Activated CD8-positive, alpha-beta T cell treated with anti-CD3 and anti-CD28 coated beads for 36 hours (primary cell): ENCODE measurements at regions not wholly inside any gene's neighbourhood (a gene's known extent, or its start where the extent isn't known, plus 50 kb on each side); places are given as distances from the start of the nearest gene placed in this dataset.

Experiments used
- ATAC-seq: fragments of 200-7000 bp; cut with Tn5 transposase; one replicate; pipeline ENCODE4 v1.10.0; 2021; ENCODE audit warnings: mild to moderate bottlenecking, moderate library complexity
- CTCF ChIA-PET: fragments of 350-600 bp; sonication (Branson Sonifier 250); formaldehyde crosslinking; loops from one replicate; lab custom pipeline; 2021; ENCODE audit warnings: antibody characterized with exemption; lab: Charles Lee
- POLR2A ChIA-PET: fragments of 350-600 bp; sonication (Branson Sonifier 250); formaldehyde crosslinking; loops from one replicate; lab custom pipeline; 2021; ENCODE audit warnings: antibody characterized with exemption; lab: Charles Lee
- DNase-seq: peaks from one replicate; pipeline ENCODE4 v3.0.0-alpha.2; 2020
- H3K27ac Mint-ChIP-seq: one replicate; pipeline ENCODE4 v1.8.0; 2021; ENCODE audit warnings: mild to moderate bottlenecking, mixed read lengths
- H3K27me3 Mint-ChIP-seq: one replicate; pipeline ENCODE4 v1.8.0; 2021; ENCODE audit warnings: mixed read lengths
- H3K36me3 Mint-ChIP-seq: one replicate; pipeline ENCODE4 v1.8.0; 2021; ENCODE audit warnings: low read depth, mixed read lengths
- H3K4me1 Mint-ChIP-seq: one replicate; pipeline ENCODE4 v1.8.0; 2021; ENCODE audit warnings: low read depth, mixed read lengths
- H3K4me3 Mint-ChIP-seq: one replicate; pipeline ENCODE4 v1.8.0; 2021; ENCODE audit warnings: mild to moderate bottlenecking, moderate library complexity, mixed read lengths
- H3K9me3 Mint-ChIP-seq: one replicate; pipeline ENCODE4 v1.8.0; 2021; ENCODE audit warnings: mixed read lengths
- intact Hi-C: fragments of 100-400 bp; cut with micrococcal nuclease; formaldehyde crosslinking; loops from one replicate; pipeline ENCODE4 v1.10.0; 2022
- TF ChIP-seq, protein P1 (sequence below): fragments of 200-600 bp; IDR thresholded peaks from one replicate; pipeline ENCODE4 v1.8.0; 2022; ENCODE audit warnings: antibody characterized with exemption, mild to moderate bottlenecking

GRCh38 chr13:62434081-62434480 lies 1018.4 kb upstream of the PCDH20 start:
- no peaks in the 10 kb centered on the region for H3K36me3 Mint-ChIP-seq
- H3K27ac Mint-ChIP-seq, result no peak overlapping the region
- TF ChIP-seq, protein P1, sequence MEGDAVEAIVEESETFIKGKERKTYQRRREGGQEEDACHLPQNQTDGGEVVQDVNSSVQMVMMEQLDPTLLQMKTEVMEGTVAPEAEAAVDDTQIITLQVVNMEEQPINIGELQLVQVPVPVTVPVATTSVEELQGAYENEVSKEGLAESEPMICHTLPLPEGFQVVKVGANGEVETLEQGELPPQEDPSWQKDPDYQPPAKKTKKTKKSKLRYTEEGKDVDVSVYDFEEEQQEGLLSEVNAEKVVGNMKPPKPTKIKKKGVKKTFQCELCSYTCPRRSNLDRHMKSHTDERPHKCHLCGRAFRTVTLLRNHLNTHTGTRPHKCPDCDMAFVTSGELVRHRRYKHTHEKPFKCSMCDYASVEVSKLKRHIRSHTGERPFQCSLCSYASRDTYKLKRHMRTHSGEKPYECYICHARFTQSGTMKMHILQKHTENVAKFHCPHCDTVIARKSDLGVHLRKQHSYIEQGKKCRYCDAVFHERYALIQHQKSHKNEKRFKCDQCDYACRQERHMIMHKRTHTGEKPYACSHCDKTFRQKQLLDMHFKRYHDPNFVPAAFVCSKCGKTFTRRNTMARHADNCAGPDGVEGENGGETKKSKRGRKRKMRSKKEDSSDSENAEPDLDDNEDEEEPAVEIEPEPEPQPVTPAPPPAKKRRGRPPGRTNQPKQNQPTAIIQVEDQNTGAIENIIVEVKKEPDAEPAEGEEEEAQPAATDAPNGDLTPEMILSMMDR, result no peak
- no peaks in the 10 kb centered on the region for H3K27me3 Mint-ChIP-seq
- intact Hi-C loops, result no loop called here
- H3K4me3 Mint-ChIP-seq, result no peak overlapping the region
- DNase-seq, result no peak
- ATAC-seq, result no peak
- ChIA-PET CTCF (no interaction called here), POLR2A (no interaction called here)
- H3K9me3 Mint-ChIP-seq, result peaks cover 1% of the 10 kb centered on the region
- no peaks in the 10 kb centered on the region for H3K4me1 Mint-ChIP-seq

DNA sequence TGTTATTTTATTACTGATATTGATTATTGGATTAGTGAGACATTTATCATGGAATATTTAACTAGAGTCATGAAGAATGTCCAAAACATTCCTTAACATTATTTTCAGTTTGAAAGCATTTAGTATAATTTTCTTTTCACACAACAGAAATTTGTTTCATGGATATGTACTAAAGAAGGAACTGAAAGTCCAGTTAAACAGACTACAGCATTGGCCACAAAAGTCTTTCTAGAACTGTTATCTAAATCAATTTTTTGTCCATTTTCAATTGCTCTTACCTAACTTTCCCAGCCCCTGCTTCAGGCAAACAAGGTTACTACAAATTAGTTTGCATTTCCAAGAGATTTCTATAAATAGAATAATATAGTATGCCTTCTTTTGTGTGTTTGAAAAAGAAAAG lies 1018.0 kb upstream of the PCDH20 start:
- Mint-ChIP-seq H3K4me1 (no peaks in the 10 kb centered on the region), H3K9me3 (peaks cover 1% of the 10 kb centered on the region), H3K4me3 (no peak overlapping the region), H3K36me3 (no peaks in the 10 kb centered on the region), H3K27me3 (no peaks in the 10 kb centered on the region), H3K27ac (no peak overlapping the region)
- POLR2A ChIA-PET, result no interaction called here
- TF ChIP-seq, protein P1, result no peak
- intact Hi-C loops, result no loop called here
- CTCF ChIA-PET, result no interaction called here
- ATAC-seq, result no peak
- DNase-seq, result no peak

- ATAC-seq, result no peak
- Mint-ChIP-seq H3K4me1 (no peaks in the 10 kb centered on the region), H3K36me3 (no peaks in the 10 kb centered on the region), H3K27ac (no peak overlapping the region), H3K27me3 (no peaks in the 10 kb centered on the region), H3K9me3 (peaks cover 1% of the 10 kb centered on the region), H3K4me3 (no peak overlapping the region)
- ChIA-PET POLR2A (no interaction called here), CTCF (no interaction called here)
- intact Hi-C loops, result no loop called here
- no peak for DNase-seq
- TF ChIP-seq, protein P1, result no peak
Observed at GRCh38 chr13:62432906-62433305, 1017.3 kb upstream of the PCDH20 start.

DNA sequence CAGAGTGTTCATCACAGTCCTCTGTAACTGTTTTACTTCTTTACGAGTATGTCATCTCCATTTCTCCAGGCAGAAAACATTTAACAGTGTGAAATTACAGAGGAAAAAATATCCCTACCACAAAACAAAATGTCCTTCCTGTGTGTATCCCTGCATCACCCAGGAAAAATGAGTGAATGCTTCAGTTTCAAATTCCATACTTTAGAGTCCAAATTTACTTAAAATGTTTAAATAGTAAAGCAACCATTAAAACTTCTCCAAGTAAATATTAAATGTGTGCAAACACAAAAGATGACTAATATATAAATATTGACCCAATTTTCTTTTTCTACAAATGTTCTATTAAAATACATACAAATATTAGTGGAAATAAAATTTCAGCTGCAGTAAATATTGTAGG lies 1016.6 kb upstream of the PCDH20 start:
- no peaks in the 10 kb centered on the region for H3K27me3 Mint-ChIP-seq
- H3K9me3 Mint-ChIP-seq, result peaks cover 1% of the 10 kb centered on the region
- intact Hi-C loops, result no loop called here
- no peak overlapping the region for H3K4me3 Mint-ChIP-seq
- TF ChIP-seq, protein P1, result no peak
- no peaks in the 10 kb centered on the region for H3K4me1 Mint-ChIP-seq
- no peak overlapping the region for H3K27ac Mint-ChIP-seq
- ATAC-seq, result no peak
- DNase-seq, result no peak
- CTCF ChIA-PET, result no interaction called here
- POLR2A ChIA-PET, result no interaction called here
- H3K36me3 Mint-ChIP-seq, result no peaks in the 10 kb centered on the region

DNA sequence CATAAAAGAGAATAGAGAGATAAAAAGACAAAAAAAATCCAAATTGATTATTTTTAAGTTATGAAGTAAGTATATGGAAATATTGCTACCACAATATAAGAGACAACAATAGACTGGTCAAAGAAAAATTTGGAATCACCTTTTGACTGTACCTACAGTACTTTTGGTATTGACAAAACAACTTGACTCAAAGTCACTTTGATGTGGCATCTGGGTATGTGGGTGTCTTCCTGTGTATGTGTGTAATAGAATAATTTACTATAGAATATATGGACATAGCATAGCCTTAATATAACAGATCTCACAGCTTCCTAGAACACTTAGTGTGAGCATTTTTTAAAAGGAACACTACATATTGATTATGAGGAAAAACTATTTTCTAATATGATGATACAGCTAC lies 1016.2 kb upstream of the PCDH20 start:
- Mint-ChIP-seq H3K36me3 (no peaks in the 10 kb centered on the region), H3K9me3 (peaks cover 1% of the 10 kb centered on the region), H3K4me3 (no peak overlapping the region), H3K27ac (no peak overlapping the region), H3K4me1 (no peaks in the 10 kb centered on the region), H3K27me3 (no peaks in the 10 kb centered on the region)
- DNase-seq (no peak), ATAC-seq (no peak)
- ChIA-PET CTCF (no interaction called here), POLR2A (no interaction called here)
- TF ChIP-seq, protein P1, result no peak
- intact Hi-C loops, result no loop called here
